GM21529 (cell line): ENCODE measurements at regions not wholly inside any gene's neighbourhood (a gene's known extent, or its start where the extent isn't known, plus 50 kb on each side); places are given as distances from the start of the nearest gene placed in this dataset.
"Not testable (repeated sequence)": the region's sequence is repeated elsewhere in the genome, so short reads cannot be mapped to it uniquely, and the experiment has no call there.

Experiments used
- ATAC-seq: cut with Tn5 transposase; IDR thresholded peaks from one replicate; pipeline ENCODE4 v1.9.1; 2021; ENCODE audit not compliant: unreplicated experiment

DNA sequence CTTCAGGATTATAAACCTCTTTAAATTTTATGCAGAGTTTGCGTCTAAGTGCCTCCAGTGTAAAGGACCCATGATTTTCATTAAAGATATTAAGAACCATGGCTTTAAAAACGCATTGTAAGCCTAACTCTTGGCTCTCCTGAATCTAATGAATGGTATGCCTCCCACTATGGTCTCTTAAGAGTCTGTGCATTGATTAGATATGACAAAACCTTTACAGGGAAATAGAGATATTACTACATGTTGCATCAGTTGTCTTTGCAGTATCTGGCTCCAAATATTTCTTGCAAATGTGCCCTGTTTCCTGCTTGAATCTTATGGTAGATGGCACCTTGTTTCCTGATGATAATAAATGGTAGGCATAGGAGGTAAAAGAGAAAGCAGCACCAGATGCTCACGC lies 189.3 kb upstream of the FSHR start:
- ATAC-seq: no peak

DNA sequence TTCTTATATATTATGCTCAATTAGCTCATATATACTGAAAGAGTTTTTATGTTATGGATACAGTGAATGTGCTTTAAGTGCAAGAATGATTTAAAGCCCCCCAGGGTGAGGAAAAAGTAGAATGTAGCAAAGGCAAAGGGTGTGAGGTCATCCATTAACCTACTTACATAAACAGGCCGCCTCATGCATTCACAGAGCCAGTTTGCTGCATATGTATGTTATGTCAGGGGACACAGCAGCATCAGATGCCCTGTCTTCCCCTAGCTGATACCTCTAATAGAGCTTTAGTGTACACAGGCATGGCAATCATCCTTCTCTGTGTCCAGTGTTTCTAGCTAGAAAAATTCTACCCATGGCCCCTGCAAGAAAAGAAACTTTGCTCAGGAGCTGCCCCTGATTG lies 187.8 kb upstream of the FSHR start:
- no peak for ATAC-seq

GRCh38 chr2:49335546-49335945 lies 181.2 kb upstream of the FSHR start:
- ATAC-seq: no peak

GRCh38 chr2:49332415-49332814 lies 178.1 kb upstream of the FSHR start:
- ATAC-seq: no peak

GRCh38 chr2:49318531-49318930 lies 164.2 kb upstream of the FSHR start:
- no peak for ATAC-seq

DNA sequence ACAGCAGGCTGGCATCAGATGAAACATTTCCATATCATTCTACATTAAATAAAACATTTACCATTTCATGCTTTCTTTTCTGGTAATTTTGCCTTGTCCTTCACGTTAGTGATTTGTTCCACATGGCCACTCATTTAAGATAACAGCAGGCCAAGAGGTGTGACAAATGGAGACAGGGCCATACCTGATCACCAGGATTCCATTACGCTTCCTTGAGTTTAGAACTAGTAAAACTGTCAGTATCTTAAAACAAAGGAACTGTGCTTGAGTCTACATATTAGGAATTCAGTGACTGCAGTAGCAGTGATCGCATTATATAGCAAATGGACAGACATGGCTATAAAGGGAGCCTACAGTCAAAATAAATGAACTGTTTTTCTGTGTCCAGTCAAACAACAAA lies 155.1 kb upstream of the FSHR start:
- no peak for ATAC-seq

GRCh38 chr2:49306925-49307324 lies 152.6 kb upstream of the FSHR start:
- ATAC-seq: no peak

GRCh38 chr2:49298693-49299092 lies 144.4 kb upstream of the FSHR start:
- ATAC-seq: not testable (repeated sequence)

- ATAC-seq: no peak
Measured at GRCh38 chr2:49298230-49298629, 143.9 kb upstream of the FSHR start.

GRCh38 chr2:49296107-49296867 lies 142.0 kb upstream of the FSHR start:
- no peak for ATAC-seq

DNA sequence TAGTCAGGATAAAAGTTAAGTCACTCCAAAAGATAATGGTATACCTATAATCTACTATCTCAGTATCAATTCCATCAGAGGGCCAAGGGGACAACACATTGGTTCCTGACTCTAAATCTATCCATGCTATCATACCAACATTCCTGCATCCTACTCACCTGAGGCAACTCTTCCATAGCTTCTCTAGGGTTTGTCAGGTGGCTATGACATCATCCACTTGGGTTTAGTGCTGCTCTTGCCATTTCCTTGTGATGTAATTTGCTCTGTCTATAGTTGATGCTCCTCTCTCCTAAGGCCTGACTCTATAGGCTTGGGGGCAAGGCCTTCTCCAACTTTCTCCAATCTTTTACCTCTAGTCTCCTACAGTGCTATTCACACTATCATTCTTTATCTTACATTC lies 139.9 kb upstream of the FSHR start:
- no peak for ATAC-seq

DNA sequence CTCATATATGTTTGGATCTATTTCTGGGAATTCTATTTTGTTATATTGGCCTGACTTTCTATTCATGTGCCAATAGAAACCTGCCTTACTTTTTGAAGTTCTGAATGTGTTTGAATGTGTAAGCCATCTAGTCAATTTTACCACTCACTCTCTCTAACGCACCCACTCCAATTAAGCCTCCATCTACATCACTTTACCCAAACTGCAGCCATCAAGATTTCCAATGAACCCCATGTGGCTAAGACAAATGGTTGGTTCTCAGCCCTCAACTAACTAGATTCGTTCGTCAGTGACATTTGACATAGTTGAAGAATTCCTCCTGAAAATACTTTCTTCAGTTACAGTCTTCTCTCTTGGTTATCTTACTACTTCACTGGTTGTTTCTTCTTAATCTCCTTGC lies 137.3 kb upstream of the FSHR start:
- no peak for ATAC-seq

DNA sequence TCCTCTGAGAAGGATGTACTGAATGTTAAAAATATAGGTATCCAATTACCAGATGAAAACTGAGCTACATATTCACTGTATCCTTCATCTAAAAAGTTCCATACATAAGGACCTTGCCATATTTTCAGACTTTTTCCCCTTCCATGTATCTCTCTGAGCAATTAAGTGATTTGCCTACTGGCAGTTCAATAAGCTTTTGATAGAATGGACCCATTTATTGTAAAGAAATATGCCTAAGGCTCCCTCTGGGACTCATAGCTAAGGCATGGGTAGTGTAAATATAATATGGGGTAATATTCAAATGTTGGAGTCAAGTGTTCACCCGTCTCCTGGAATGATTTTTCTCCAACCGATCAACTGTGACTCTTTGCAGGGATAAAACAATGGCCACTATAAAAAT lies 135.4 kb upstream of the FSHR start:
- no peak for ATAC-seq

GRCh38 chr2:49288902-49289700 lies 134.8 kb upstream of the FSHR start:
- no peak for ATAC-seq

DNA sequence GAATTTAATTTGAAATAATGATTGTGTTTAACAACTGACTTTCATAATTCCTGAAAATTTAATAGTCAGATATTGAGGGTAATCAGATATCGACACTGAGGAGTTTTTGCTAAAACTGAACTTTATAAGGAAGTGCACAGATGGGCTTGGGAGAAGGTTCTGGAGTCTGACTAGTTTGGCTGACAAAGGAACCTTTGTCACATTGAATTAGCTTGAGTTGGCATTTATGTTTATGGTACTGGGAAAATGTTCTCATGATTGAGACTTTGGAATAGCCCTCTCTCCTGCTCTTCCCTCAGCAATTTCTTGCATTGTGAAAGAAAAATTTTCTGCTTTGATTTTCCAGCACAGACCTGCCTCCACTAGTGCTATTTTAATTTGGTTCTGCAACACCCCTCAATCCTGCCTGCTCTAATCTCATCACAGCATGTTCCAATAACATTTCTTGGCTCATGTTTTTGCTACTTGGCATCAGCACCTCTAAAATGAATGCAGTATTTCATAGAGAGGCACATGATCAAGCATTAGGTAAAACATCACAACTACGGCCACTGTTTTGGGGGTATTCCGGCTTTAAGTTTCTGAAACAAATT lies 133.9 kb upstream of the FSHR start:
- ATAC-seq: no peak

- no peak for ATAC-seq
Measured at GRCh38 chr2:49286726-49287125, 132.4 kb upstream of the FSHR start.

GRCh38 chr2:49286045-49286444 lies 131.7 kb upstream of the FSHR start:
- no peak for ATAC-seq

GRCh38 chr2:49278561-49278960 lies 124.2 kb upstream of the FSHR start:
- ATAC-seq: no peak

- no peak for ATAC-seq
Measured at GRCh38 chr2:49278141-49278540, 123.8 kb upstream of the FSHR start.

DNA sequence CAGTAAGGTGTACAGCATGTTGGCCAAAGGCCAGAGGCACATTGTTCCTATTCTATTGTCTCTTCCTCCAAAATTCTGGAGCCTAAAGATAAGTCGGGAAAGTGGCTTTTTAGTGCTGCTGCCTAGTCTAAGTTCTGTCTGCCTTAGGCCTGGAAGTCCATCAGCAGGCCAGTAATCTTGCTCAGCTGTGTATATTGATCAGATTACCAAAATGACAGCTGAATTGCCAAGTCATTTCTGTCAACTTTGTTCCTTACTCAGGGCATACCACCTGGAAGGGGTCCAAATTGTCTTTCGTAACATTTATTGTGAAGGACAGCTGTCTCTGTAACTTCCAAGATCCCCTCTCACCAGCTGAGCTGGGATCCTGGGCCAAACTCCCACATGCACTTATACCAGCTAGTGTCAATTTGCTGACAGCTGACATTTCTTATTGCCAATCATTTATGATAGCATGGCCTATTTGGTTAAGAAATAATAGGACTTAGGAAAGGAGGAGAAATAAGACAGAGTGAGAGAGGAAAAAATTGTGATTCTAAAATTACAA lies 116.8 kb upstream of the FSHR start:
- no peak for ATAC-seq

DNA sequence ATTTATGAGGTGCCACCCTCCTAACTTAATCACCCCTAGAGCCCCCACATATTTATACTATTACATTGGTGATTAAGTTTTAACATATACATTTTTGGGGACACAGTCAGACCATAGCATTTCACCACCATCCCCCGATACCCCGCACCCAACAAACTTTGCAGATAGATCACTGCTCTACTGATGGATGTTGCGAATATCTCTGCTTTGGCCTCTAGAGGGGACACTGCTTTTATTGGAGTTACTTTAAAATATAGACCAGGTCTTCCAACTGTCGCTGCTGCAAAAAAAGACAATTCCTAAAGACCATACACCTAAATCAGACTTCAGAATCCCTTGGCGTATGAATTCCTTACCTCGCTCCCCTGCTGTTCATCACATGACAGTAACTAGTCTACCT lies 115.8 kb upstream of the FSHR start:
- no peak for ATAC-seq

DNA sequence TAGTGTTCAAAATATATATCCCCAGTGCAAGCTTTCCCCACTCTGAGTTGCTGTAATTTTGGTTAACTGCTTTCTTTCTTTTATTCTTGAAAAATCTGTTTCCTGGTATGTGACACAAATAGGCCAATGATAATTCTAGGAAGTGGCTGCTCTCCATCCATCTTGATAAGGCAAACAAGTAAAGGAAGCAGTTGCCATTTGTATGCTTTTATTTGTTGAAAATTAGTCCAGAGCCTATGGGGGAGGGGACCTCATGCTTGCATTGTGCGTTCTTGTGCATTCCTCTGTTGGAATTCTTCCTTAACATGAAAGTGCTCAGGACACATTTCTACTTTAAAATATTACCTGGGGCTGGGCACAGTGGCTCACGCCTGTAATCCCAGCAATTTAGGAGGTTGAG lies 111.2 kb upstream of the FSHR start:
- no peak for ATAC-seq
